ENCODE measurements at regions not wholly inside any gene's neighbourhood (a gene's known extent, or its start where the extent isn't known, plus 50 kb on each side); places are given as distances from the start of the nearest gene placed in this dataset.
"Not testable (repeated sequence)": the region's sequence is repeated elsewhere in the genome, so short reads cannot be mapped to it uniquely, and the experiment has no call there.

GRCh38 chr7:106562711-106563366 lies 98.1 kb downstream of the CCDC71L start:
- DNase-seq (ENCODE audit: low read depth), result no peak

GRCh38 chr7:106561666-106562411 lies 99.1 kb downstream of the CCDC71L start:
- no peak for DNase-seq (ENCODE audit: low read depth)

DNA sequence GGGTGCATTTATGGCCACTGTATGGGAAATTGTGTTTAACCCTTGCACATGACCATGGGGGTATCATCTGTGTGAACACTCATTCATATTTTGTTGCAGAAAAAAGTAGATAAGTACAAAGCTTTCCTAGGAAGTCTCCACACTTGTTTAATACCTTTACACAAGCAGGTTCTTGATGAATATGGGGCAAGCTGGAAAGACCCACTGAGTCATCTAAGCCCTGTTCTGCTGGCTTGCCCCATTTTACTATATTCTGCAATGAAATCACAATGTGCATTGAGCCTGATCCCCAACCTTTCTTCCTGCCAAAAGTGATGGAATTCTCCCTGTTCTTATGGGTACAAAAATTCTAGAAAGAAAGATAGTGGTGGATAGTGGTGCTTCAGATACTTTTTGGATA lies 99.8 kb downstream of the CCDC71L start:
- DNase-seq (ENCODE audit: low read depth), result no peak

GRCh38 chr7:106560482-106560881 lies 100.5 kb downstream of the CCDC71L start:
- DNase-seq (ENCODE audit: low read depth), result no peak

DNA sequence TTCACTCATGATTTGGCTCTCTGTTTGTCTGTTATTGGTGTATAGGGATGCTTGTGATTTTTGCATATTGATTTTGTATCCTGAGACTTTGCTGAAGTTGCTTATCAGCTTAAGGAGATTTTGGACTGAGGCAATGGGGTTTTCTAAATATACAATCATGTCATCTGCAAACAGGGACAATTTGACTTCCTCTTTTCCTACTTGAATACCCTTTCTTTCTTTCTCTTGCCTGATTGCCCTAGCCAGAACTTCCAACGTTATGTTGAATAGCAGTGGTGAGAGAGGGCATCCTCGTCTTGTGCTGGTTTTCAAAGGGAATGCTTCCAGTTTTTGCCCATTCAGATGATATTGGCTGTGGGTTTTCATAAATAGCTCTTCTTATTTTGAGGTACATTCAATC lies 104.7 kb downstream of the CCDC71L start:
- not testable (repeated sequence) for DNase-seq (ENCODE audit: low read depth)

DNA sequence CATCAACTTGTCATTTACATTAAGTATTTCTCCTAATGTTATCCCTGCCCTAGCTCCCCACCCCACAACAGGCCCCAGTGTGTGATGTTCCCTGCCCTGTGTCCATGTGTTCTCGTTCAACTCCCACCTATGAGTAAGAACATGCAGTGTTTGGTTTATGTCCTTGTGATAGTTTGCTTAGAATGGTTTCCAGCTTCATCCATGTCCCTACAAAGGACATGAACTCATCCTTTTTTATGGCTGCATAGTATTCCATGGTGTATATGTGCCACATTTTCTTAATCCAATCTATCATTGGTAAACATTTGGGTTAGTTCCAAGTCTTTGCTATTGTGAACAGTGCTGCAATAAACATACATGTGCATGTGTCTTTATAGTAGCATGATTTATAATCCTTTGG lies 106.3 kb downstream of the CCDC71L start:
- not testable (repeated sequence) for DNase-seq (ENCODE audit: low read depth)

DNA sequence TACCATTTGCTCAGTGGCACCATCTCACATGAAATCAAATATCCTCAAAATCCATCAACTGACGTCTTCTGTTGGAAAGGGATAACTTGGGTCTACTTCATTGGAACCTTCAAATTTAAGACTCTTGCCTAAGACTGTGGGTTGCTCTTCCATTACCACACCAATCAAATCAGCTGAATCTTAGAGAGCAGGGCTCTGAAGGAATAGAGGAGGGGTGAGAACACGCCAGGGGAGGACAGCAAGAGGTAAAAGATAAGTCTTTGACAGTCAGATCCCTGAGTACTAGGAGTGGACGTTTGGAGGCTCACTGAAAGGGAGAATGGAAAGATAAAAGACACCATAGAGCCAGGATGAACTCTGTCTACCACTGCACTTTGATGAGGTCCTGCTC lies 107.5 kb downstream of the CCDC71L start:
- DNase-seq (ENCODE audit: low read depth), result no peak

DNA sequence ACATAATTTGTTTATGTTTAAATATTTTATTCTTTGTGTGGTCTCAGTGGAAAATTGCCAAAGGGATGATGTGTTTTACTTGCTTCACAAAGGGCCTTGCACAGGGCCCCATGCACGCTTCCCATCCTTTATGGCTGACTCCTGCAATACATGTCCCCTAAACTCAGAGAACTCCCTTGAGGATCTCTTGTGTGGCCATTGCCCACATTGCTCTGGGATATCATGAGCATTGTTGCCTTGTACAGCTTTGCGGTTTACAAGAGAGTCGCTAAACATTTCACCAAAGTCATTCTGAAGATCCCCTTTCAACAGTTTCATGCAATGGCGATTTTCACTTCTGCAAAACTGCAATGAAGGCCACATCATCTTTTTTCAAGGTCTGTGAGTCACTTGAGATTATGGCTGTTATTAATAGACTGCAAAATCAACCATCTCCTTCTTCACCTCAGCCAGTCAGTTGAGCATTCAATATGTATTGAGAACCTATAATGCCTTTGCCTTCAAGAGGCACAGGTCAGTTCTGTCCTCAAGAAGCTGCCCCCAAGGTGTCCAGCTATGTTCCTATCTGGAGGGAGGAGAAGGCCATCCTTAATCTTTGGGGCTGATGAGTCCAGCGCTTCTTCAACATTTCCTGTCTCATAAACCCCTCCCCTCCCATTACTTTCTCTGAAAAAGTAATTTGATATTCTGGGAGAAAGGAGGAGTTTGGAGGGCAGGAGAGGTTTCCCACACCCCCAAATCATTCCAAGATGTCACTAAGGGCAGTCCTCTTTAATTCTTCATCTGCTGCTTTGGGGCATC lies 108.1 kb downstream of the CCDC71L start:
- DNase-seq (ENCODE audit: low read depth), result no peak

GRCh38 chr7:106551936-106552335 lies 109.0 kb downstream of the CCDC71L start:
- DNase-seq (ENCODE audit: low read depth), result no peak

DNA sequence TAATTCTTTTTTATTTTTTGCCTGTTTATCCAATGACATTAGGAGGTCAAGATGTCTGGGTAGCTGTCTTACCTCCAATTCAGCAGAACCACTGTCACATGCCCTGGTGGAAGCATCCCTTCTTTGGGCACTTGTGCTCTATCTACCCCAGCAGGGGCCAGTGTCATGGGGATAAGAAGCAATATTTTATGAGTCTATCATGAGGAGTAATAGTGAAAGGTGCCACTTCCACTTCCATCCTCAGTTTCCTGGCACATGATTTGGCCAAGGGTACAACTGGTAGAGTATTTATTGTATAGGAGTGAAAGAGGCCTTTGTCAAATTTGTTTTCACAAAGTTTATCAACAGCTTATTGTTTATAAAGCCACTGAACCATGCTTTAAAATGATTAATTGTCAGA lies 112.5 kb downstream of the CCDC71L start:
- DNase-seq (ENCODE audit: low read depth), result no peak

DNA sequence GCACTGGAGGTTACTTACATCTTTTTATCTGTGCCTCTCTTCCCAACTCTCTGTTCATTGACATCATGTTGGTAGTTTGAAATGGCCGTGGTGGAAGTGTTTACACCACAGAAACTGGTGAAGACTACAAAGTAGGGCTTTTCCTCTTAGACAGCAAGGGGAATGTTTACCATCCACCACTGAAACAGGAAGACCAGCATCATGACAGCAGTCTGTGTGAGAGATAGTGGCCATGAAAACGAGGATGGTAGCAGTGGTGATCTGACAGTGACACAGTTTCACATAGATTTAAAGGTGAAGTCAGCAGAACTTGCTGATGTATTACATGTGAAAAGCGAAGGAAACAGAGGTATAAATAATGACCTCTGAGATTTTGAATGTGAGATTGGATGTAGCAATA lies 115.7 kb downstream of the CCDC71L start:
- no peak for DNase-seq (ENCODE audit: low read depth)

GRCh38 chr7:106543221-106543757 lies 117.7 kb downstream of the CCDC71L start:
- no peak for DNase-seq (ENCODE audit: low read depth)

DNA sequence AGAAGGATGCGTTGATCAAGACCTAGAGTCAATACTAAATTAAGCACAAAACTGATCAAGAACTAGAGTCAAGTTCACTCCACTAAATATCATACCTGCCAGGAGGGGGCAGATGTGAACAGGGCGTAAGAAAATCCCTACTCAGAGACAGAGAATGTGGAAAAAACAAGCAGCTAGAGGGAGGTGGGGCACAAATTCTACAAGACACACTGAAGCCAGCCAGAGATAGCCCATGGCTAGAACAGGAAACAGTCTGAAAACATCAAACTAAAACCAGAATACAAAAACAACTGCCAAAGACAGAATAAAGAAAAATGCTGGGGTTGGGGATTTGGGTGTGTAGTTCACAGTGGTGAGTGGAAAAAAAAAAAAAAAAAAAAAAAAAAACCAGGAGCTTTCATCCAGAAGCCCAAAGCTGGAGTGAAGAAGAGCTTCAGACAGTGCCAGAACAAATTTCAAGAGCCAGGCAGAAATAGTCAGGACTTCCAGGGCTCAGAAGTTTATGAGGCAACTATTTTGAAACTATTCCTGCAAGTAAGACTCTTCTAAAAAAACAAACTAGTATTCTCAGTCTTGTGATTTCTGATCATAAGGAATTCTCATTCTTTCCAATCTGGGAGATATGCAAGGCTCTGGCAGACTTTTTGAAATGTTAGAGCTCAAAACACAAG lies 118.3 kb downstream of the CCDC71L start:
- peak; percentile 33 for DNase-seq (ENCODE audit: low read depth)

DNA sequence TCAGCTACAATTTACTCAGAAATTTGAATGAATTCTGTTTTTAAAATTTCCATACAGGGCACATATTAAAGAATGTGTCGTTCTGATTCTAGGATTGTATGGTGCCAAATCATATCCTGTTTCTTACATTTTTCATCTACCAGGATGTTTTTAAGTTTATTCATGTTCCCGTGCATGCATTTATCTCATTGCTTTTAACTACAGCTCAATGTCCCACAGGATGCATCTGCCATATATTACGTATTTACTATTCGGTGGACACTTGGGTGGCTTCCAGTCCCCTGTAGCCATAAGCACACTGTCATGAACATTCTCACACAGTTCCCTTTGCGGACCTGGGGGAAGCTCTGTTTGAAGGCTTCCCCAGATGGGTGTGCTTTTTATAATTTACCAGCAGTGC lies 122.3 kb downstream of the CCDC71L start:
- no peak for DNase-seq (ENCODE audit: low read depth)

GRCh38 chr7:106537119-106537518 lies 123.8 kb downstream of the CCDC71L start:
- DNase-seq (ENCODE audit: low read depth), result no peak

- no peak for DNase-seq (ENCODE audit: low read depth)
Measured at GRCh38 chr7:106536079-106536478, 124.9 kb downstream of the CCDC71L start.

DNA sequence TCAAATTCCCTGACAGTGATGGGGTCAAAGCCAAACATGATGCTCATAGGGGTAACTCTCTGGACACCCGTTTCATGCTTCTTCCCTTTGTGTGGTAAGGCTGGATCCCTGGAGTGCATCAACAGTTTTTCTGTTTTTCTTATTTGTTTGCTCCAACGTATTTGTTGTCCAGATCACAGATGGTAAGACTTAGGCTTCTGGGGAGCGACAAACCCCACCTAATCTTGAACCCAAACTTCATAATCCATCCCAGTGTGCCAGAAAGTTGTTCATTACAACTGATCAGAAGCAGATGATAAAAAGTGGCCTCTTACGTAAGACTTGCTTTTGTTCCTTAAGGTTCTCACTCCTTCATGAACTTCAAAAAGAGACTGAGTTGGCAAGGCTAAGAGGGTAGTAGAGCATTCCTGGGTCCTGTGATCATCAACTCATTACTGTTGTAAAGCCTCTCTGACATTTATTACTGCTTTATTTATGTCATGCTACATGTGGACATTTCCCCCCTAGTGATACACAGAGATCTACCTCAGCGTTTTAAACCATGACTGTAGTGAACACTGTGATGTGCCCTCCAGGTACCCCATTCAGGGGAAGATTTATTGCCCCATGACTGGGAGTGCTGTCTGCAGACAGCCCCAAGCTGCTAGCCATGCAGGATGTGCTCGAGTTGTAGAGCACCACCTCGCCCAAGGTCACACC lies 125.6 kb downstream of the CCDC71L start:
- no peak for DNase-seq (ENCODE audit: low read depth)

DNA sequence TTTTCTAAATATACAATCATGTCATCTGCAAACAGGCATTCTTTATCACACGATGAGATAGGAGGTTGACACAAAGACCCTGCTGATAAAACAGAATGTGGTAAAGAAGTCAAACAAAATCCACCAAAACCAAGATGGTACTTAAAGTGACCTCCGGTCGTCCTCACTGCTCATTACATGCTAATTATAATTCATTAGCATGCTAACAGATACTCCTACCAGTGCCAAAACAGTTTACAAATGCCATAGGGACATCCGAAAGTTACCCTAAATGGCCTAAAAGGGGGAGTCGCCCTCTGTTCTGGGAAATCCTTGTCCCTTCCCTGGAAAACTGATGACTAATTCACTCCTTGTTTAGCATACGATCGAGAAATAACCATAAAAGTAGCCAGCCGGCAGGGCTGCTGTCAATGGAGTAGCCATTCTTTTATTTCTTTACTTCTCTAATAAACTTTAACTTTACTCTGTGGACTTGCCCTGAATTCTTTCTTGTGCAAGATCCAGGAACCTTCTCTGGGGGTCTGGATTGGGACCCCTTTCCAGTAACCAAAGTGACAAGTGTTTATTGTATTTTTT lies 126.6 kb downstream of the CCDC71L start:
- no peak for DNase-seq (ENCODE audit: low read depth)

GRCh38 chr7:106530183-106530582 lies 130.8 kb downstream of the CCDC71L start:
- not testable (repeated sequence) for DNase-seq (ENCODE audit: low read depth)

- not testable (repeated sequence) for DNase-seq (ENCODE audit: low read depth)
Measured at GRCh38 chr7:106526617-106527016, 134.3 kb downstream of the CCDC71L start.

- no peak for DNase-seq (ENCODE audit: low read depth)
Measured at GRCh38 chr7:106524690-106525059, 136.3 kb downstream of the CCDC71L start.
